K562 (cell line): ENCODE measurements at regions not wholly inside any gene's neighbourhood (a gene's known extent, or its start where the extent isn't known, plus 50 kb on each side); places are given as distances from the start of the nearest gene placed in this dataset.

Experiments
- ATAC-seq: fragments of 200-7000 bp; cut with Tn5 transposase; 3 replicates; pipeline ENCODE4 v1.9.1; 2020; ENCODE audit warnings: moderate library complexity
- BruUV-seq: library from RNA; stranded (reverse); fragments of 400-500 nt; replicated peaks from 2 replicates; lab custom pipeline; 2021; lab: Mats Ljungman, UMichigan
- CTCF ChIA-PET: fragments of 300-600 bp; formaldehyde crosslinking; extraction: SDS; loops from one replicate; lab custom pipeline; 2021; ENCODE audit warnings: low intra/inter-chr PET ratio; lab: Yijun Ruan, JAX
- POLR2A ChIA-PET: fragments of 300-600, 350-650 bp; sonication (Branson Sonifier 250); formaldehyde crosslinking; extraction: SDS; loops from one replicate; lab custom pipeline; 2021; ENCODE audit warnings: antibody characterized with exemption, inconsistent platforms; lab: Yijun Ruan, JAX
- DNase-seq, 4 experiments: peaks; one replicate each; pipeline versions ENCODE4 v3.0.0 to v3.0.0-alpha.2; 2011 to 2018; ENCODE audit warnings: low spot score in 3 of 4, mixed read lengths in 3 of 4; ENCODE audit errors: extremely low read depth in 1 of 4
- FAIRE-seq: peaks from 2 replicates; lab custom pipeline; 2011; peaks lifted over from hg19 to GRCh38; lab: Jason Lieb, UNC
- H2AFZ ChIP-seq: 2 replicates; pipeline ENCODE4 v1.6.0; 2011; ENCODE audit warnings: low read depth, low read length, control low read depth, inconsistent platforms
- H3K27ac ChIP-seq: fragments of 200-600 bp; 3 replicates; pipeline ENCODE4 v1.8.0; 2011; ENCODE audit warnings: low read depth, mild to moderate bottlenecking, control low read depth, inconsistent platforms, low read length, moderate library complexity, mixed read lengths; ENCODE audit errors: extremely low read depth
- H3K27me3 ChIP-seq, 2 experiments: fragments of 300-600 bp in 1 of 2; 2 replicates in 1 of 2; 3 replicates in 1 of 2; pipeline versions ENCODE4 v1.6.0 to v1.8.0; 2011; ENCODE audit warnings: inconsistent platforms in 2 of 2, low read length in 2 of 2, mild to moderate bottlenecking in 1 of 2, mixed read lengths in 1 of 2, moderate library complexity in 1 of 2; ENCODE audit not compliant: control insufficient read depth in 2 of 2, insufficient read depth in 2 of 2
- H3K36me3 ChIP-seq: fragments of 300-600 bp; 3 replicates; pipeline ENCODE4 v1.8.0; 2011; ENCODE audit warnings: mild to moderate bottlenecking, low read length, inconsistent platforms; ENCODE audit not compliant: control insufficient read depth, insufficient read depth
- H3K4me1 ChIP-seq, 2 experiments: fragments of 200-600 bp in 1 of 2; replicated peaks in 1 of 2; 2 replicates in 1 of 2; 3 replicates in 1 of 2; pipeline versions ENCODE4 v1.5.1 to v1.8.0; 2011; ENCODE audit warnings: inconsistent platforms in 2 of 2, low read length in 2 of 2, mild to moderate bottlenecking in 1 of 2, mixed read lengths in 1 of 2, moderate library complexity in 1 of 2; ENCODE audit not compliant: control insufficient read depth in 2 of 2, insufficient read depth in 2 of 2
- H3K4me2 ChIP-seq: 2 replicates; pipeline ENCODE4 v1.6.1; 2011; ENCODE audit warnings: low read length, control low read depth, inconsistent platforms, mixed read lengths; ENCODE audit not compliant: insufficient read depth
- H3K4me3 ChIP-seq: fragments of 200-600 bp; sonication (generic), shearing (Covaris generic); 2 replicates; pipeline ENCODE4 v1.5.1; 2016; ENCODE audit warnings: control low read depth, inconsistent platforms
- H3K79me2 ChIP-seq: fragments of 200-600 bp; 3 replicates; pipeline ENCODE4 v1.8.0; 2011; ENCODE audit warnings: low read length, inconsistent platforms; ENCODE audit not compliant: control insufficient read depth, insufficient read depth
- H3K9ac ChIP-seq, 2 experiments: 2 replicates each; pipeline versions ENCODE4 v1.6.0 to v1.6.1; 2011; ENCODE audit warnings: low read depth in 2 of 2, low read length in 2 of 2, control low read depth in 1 of 2, inconsistent platforms in 1 of 2, mild to moderate bottlenecking in 1 of 2, mixed read lengths in 1 of 2; ENCODE audit not compliant: insufficient read depth in 1 of 2
- H3K9me1 ChIP-seq: one replicate; pipeline ENCODE4 v1.6.0; 2011; ENCODE audit warnings: inconsistent platforms, mild to moderate bottlenecking, low read length, moderate library complexity; ENCODE audit not compliant: control insufficient read depth, insufficient read depth
- H3K9me3 ChIP-seq: replicated peaks from 2 replicates; pipeline ENCODE4 v1.5.1; 2011; ENCODE audit warnings: low read depth, low read length, inconsistent platforms; ENCODE audit not compliant: control insufficient read depth, insufficient read depth
- H4K20me1 ChIP-seq: replicated peaks from 2 replicates; pipeline ENCODE4 v1.6.1; 2011; ENCODE audit warnings: low read length, inconsistent platforms, mixed read lengths; ENCODE audit not compliant: control insufficient read depth, insufficient read depth
- ARID4B ChIP-seq: sonication (generic); formaldehyde crosslinking; IDR thresholded peaks from 2 replicates; pipeline ENCODE4 v1.8.0; 2022; ENCODE audit warnings: mild to moderate bottlenecking, missing genetic modification reagents
- BRD9 ChIP-seq: fragments of 450-650 bp; IDR thresholded peaks from 2 replicates; pipeline ENCODE4 v1.6.1; 2018; ENCODE audit warnings: low read depth; ENCODE audit not compliant: partially characterized antibody
- DPF2 ChIP-seq: fragments of 450-650 bp; IDR thresholded peaks from 2 replicates; pipeline ENCODE4 v1.6.1; 2016
- FOXA3 ChIP-seq, 2 experiments: fragments of 450-650 bp in 1 of 2; sonication (generic) in 1 of 2; formaldehyde crosslinking; IDR thresholded peaks in 1 of 2; conservative IDR thresholded peaks in 1 of 2; 2 replicates each; pipeline versions ENCODE4 v1.4.0 to v1.8.0; 2020 to 2022; ENCODE audit warnings: mild to moderate bottlenecking in 2 of 2, missing genetic modification reagents in 1 of 2
- HDAC2 ChIP-seq: fragments of 450-650 bp; IDR thresholded peaks from 2 replicates; pipeline ENCODE4 v1.6.1; 2016; ENCODE audit warnings: mild to moderate bottlenecking
- MYC ChIP-seq, 2 experiments: fragments of 250-450 bp in 1 of 2; sonication (Bioruptor Pico) in 1 of 2; IDR thresholded peaks; 2 replicates each; pipeline versions ENCODE4 v1.5.1 to v1.6.1; 2012 to 2021; ENCODE audit warnings: low read depth in 2 of 2, borderline replicate concordance in 1 of 2, improper control_type of control experiment in 1 of 2, low read length in 1 of 2, mild to moderate bottlenecking in 1 of 2, moderate library complexity in 1 of 2
- OTX1 ChIP-seq: fragments of 450-650 bp; formaldehyde crosslinking; IDR thresholded peaks from 2 replicates; pipeline ENCODE4 v1.4.0; 2022; ENCODE audit warnings: mild to moderate bottlenecking
- POLR2B ChIP-seq: fragments of 450-650 bp; IDR thresholded peaks from 2 replicates; pipeline ENCODE4 v1.6.1; 2018; ENCODE audit warnings: low read depth; ENCODE audit not compliant: partially characterized antibody
- SMARCC2 ChIP-seq: fragments of 450-650 bp; IDR thresholded peaks from 2 replicates; pipeline ENCODE4 v1.6.1; 2017; ENCODE audit warnings: antibody characterized with exemption, moderate library complexity, mild to moderate bottlenecking, low read depth
- TOE1 ChIP-seq, 2 experiments: fragments of 450-650 bp in 1 of 2; sonication (generic) in 1 of 2; formaldehyde crosslinking in 1 of 2; IDR thresholded peaks; 2 replicates each; pipeline versions ENCODE4 v1.7.1 to v1.8.0; 2016 to 2022; ENCODE audit warnings: borderline replicate concordance in 2 of 2, mild to moderate bottlenecking in 2 of 2, antibody characterized with exemption in 1 of 2, inconsistent platforms in 1 of 2, low read depth in 1 of 2, missing genetic modification reagents in 1 of 2, moderate library complexity in 1 of 2
- ZNF592 ChIP-seq: fragments of 450-650 bp; IDR thresholded peaks from 2 replicates; pipeline ENCODE4 v1.6.1; 2017; ENCODE audit warnings: antibody characterized with exemption, mild to moderate bottlenecking
- WGBS: fragments of 100-300 bp; shearing (Covaris generic); methylation state at CpG from one replicate; pipeline ENCODE4 v1.1.6; 2016; ENCODE audit warnings: low coverage, mixed read lengths; ENCODE audit not compliant: insufficient coverage; ENCODE audit errors: missing lambda C conversion rate; 5-methylcytosine and 5-hydroxymethylcytosine counted together
- in situ Hi-C: fragments of 300-500 bp; cut with MboI; formaldehyde crosslinking; loops from 4 replicates; pipeline ENCODE4 v1.15.0; 2018; ENCODE audit warnings: inconsistent platforms, mixed read lengths
- intact Hi-C: fragments of 100-400 bp; cut with micrococcal nuclease; formaldehyde crosslinking; loops from 2 replicates; pipeline ENCODE4 v1.14.2; 2022

- Histone ChIP-seq H3K27ac (peak overlapping the region; percentile 59; the same call in 2 of the 3 replicates), H3K36me3 (peaks cover 45% of the 10 kb centered on the region; the same call in 2 of the 3 replicates), H2AFZ (0 out of 2 replicates have a peak overlapping the region, but pooled peaks have one; percentile 22), H3K9me1 (no peaks in the 10 kb centered on the region), H3K9ac (peak overlapping the region; percentile 52 to 84), H3K27me3 (no peaks in the 10 kb centered on the region), H3K4me3 (no peak overlapping the region), H3K9me3 (no peaks in the 10 kb centered on the region), H4K20me1 (no peaks in the 10 kb centered on the region), H3K4me1 (peaks cover 69 to 91% of the 10 kb centered on the region in 2 experiments), H3K4me2 (peak overlapping the region; percentile 51), H3K79me2 (peaks cover 55% of the 10 kb centered on the region)
- no TSS peak for BruUV-seq
- in situ Hi-C loops (no loop called here), intact Hi-C loops (loop anchor here (10.0 kb wide), 1 partner anchor 148 kb away; no protein-coding TSS in a partner anchor)
- DNase-seq = peak in 1 of 4 experiments; percentile 23
- no peak for ATAC-seq
- peak; percentile 64 for FAIRE-seq
- CTCF ChIA-PET = no interaction called here
- 68% methylated on average over 6 of the region's 9 CpGs for WGBS
- POLR2A ChIA-PET = interaction anchor here (0.9 to 3.0 kb wide), 11 partner anchors 8 to 245 kb away, joined by 3 to 9 read pairs (median 3); no protein-coding TSS in a partner anchor
- no peak for TF ChIP-seq OTX1
- no peak for TF ChIP-seq HDAC2
- no peak for TF ChIP-seq DPF2
- TF ChIP-seq TOE1 (IDR thresholded peaks at IDR 0.05; ENCODE audit: borderline replicate concordance) = no peak
- no peak for TF ChIP-seq TOE1 (CRISPR knock-in tag; IDR thresholded peaks at IDR 0.05; ENCODE audit: borderline replicate concordance, low read depth)
- peak; percentile 23 for TF ChIP-seq POLR2B
- 0 out of 2 replicates have a peak, but pooled peaks have one; percentile 33 for TF ChIP-seq ARID4B (CRISPR knock-in tag)
- TF ChIP-seq MYC (IDR thresholded peaks at IDR 0.05; ENCODE audit: low read depth, low read length) = peak; percentile 33; the same call in 1 of the 2 replicates
- no peak for TF ChIP-seq MYC (CRISPR knock-in tag; IDR thresholded peaks at IDR 0.05; ENCODE audit: borderline replicate concordance, low read depth)
- no peak for TF ChIP-seq FOXA3 (CRISPR knock-in tag; conservative IDR thresholded peaks at IDR 0.05 in 1 of 2, IDR thresholded peaks at IDR 0.05 in 1 of 2)
- peak; percentile 35 for TF ChIP-seq BRD9
- TF ChIP-seq SMARCC2 = no peak
- no peak for TF ChIP-seq ZNF592
Observed at GRCh38 chr9:129493002-129493705, 127.7 kb downstream of the C9orf50 start.
